GM12878 (cell line): ENCODE measurements at regions not wholly inside any gene's neighbourhood (a gene's known extent, or its start where the extent isn't known, plus 50 kb on each side); places are given as distances from the start of the nearest gene placed in this dataset.
A peak's percentile ranks its signal among the peaks of the same experiment; 100 is the strongest.

Experiments
- ATAC-seq: fragments of 200-7000 bp; cut with Tn5 transposase; 3 replicates; pipeline ENCODE4 v1.9.1; 2020; ENCODE audit warnings: mild to moderate bottlenecking, moderate library complexity
- BruUV-seq: library from RNA; stranded (reverse); fragments of 400-500 nt; replicated peaks from 2 replicates; lab custom pipeline; 2021; lab: Mats Ljungman, UMichigan
- CTCF ChIA-PET: fragments of 300-600 bp; sonication (Branson Sonifier 250); formaldehyde crosslinking; extraction: SDS; loops from one replicate; lab custom pipeline; 2021; ENCODE audit warnings: inconsistent platforms; lab: Yijun Ruan, JAX
- POLR2A ChIA-PET: fragments of 350-600 bp; formaldehyde crosslinking; extraction: SDS; loops from one replicate; lab custom pipeline; 2021; ENCODE audit warnings: inconsistent platforms; lab: Charles Lee
- RAD21 ChIA-PET: fragments of 300-600 bp; sonication (Branson Sonifier 250); formaldehyde crosslinking; loops from one replicate; lab custom pipeline; 2023; ENCODE audit warnings: antibody characterized with exemption; ENCODE audit not compliant: unreplicated experiment; lab: Charles Lee
- SMC1A ChIA-PET: fragments of 300-600 bp; sonication (Branson Sonifier 250); formaldehyde crosslinking; loops from one replicate; lab custom pipeline; 2023; ENCODE audit not compliant: unreplicated experiment, uncharacterized antibody; lab: Charles Lee
- DNase-seq: peaks from one replicate; pipeline ENCODE4 v3.0.0-alpha.2; 2011; ENCODE audit warnings: low read depth, low spot score
- FAIRE-seq: peaks from 3 replicates; lab custom pipeline; 2011; peaks lifted over from hg19 to GRCh38; lab: Jason Lieb, UNC
- H2AFZ ChIP-seq: 2 replicates; pipeline ENCODE4 v1.6.0; 2011; ENCODE audit warnings: low read depth, low read length, control low read depth; ENCODE audit not compliant: control insufficient read depth
- H3K27ac ChIP-seq: 2 replicates; pipeline ENCODE4 v1.5.1; 2011; ENCODE audit warnings: control low read depth; ENCODE audit not compliant: control insufficient read depth, insufficient read depth
- H3K27me3 ChIP-seq, 2 experiments: replicated peaks in 1 of 2; 2 replicates each; pipeline versions ENCODE4 v1.6.0 to v1.6.1; 2011; ENCODE audit warnings: low read length in 1 of 2; ENCODE audit not compliant: control insufficient read depth in 2 of 2, insufficient read depth in 2 of 2
- H3K36me3 ChIP-seq, 2 experiments: 2 replicates each; pipeline ENCODE4 v1.5.1; 2011; ENCODE audit warnings: low read length in 1 of 2; ENCODE audit not compliant: control insufficient read depth in 2 of 2, insufficient read depth in 2 of 2
- H3K4me1 ChIP-seq: 2 replicates; pipeline ENCODE4 v1.6.1; 2011; ENCODE audit warnings: mild to moderate bottlenecking, low read length, moderate library complexity, mixed read lengths; ENCODE audit not compliant: control insufficient read depth, insufficient read depth
- H3K4me2 ChIP-seq: 2 replicates; pipeline ENCODE4 v1.6.0; 2011; ENCODE audit warnings: control low read depth; ENCODE audit not compliant: control insufficient read depth, insufficient read depth
- H3K4me3 ChIP-seq: fragments of 200-600 bp; sonication (generic); 2 replicates; pipeline ENCODE4 v1.5.1; 2016
- H3K79me2 ChIP-seq: 2 replicates; pipeline ENCODE4 v1.6.0; 2011; ENCODE audit warnings: low read length; ENCODE audit not compliant: control insufficient read depth, insufficient read depth
- H3K9ac ChIP-seq: 2 replicates; pipeline ENCODE4 v1.8.0; 2011; ENCODE audit warnings: low read length, control low read depth, mixed read lengths; ENCODE audit not compliant: control insufficient read depth, insufficient read depth
- H3K9me3 ChIP-seq: replicated peaks from 3 replicates; pipeline ENCODE4 v1.5.1; 2011; ENCODE audit warnings: mild to moderate bottlenecking, low read length; ENCODE audit not compliant: control insufficient read depth, insufficient read depth
- H4K20me1 ChIP-seq: 2 replicates; pipeline ENCODE4 v1.6.0; 2011; ENCODE audit not compliant: control insufficient read depth, insufficient read depth
- ATF7 ChIP-seq: fragments of 450-650 bp; IDR thresholded peaks from 2 replicates; pipeline ENCODE4 v1.6.1; 2016; ENCODE audit warnings: low read depth, mild to moderate bottlenecking
- BMI1 ChIP-seq: fragments of 450-650 bp; IDR thresholded peaks from 2 replicates; pipeline ENCODE4 v1.6.1; 2016; ENCODE audit warnings: mild to moderate bottlenecking, moderate library complexity, borderline replicate concordance
- CBX3 ChIP-seq: fragments of 200-600 bp; sonication (generic); IDR thresholded peaks from 2 replicates; pipeline ENCODE4 v1.6.1; 2016; ENCODE audit warnings: low read depth, borderline replicate concordance
- CHD2 ChIP-seq: IDR thresholded peaks from 2 replicates; pipeline ENCODE4 v1.6.1; 2011; ENCODE audit warnings: low read depth, low read length, improper control_type of control experiment, borderline replicate concordance
- EP300 ChIP-seq, 2 experiments: fragments of 150-350 bp in 1 of 2; IDR thresholded peaks; 2 replicates each; pipeline ENCODE4 v1.6.1; 2011 to 2012; ENCODE audit warnings: low read depth in 2 of 2, low read length in 2 of 2, borderline replicate concordance in 1 of 2, improper control_type of control experiment in 1 of 2, inconsistent platforms in 1 of 2; ENCODE audit not compliant: control insufficient read depth in 1 of 2
- IKZF1 ChIP-seq: fragments of 450-650 bp; conservative IDR thresholded peaks from 2 replicates; pipeline ENCODE4 v1.6.1; 2017; ENCODE audit warnings: antibody characterized with exemption, mild to moderate bottlenecking
- IKZF2 ChIP-seq, 2 experiments: fragments of 450-650 bp; IDR thresholded peaks; 2 replicates each; pipeline ENCODE4 v1.6.1; 2017; ENCODE audit warnings: mild to moderate bottlenecking in 2 of 2, moderate library complexity in 2 of 2
- JUND ChIP-seq: IDR thresholded peaks from 2 replicates; pipeline ENCODE4 v1.6.1; 2012; ENCODE audit warnings: low read depth, mild to moderate bottlenecking, low read length, improper control_type of control experiment, moderate library complexity
- MTA2 ChIP-seq: fragments of 450-650 bp; IDR thresholded peaks from 2 replicates; pipeline ENCODE4 v1.6.1; 2016; ENCODE audit warnings: low read depth, mild to moderate bottlenecking, moderate library complexity
- NBN ChIP-seq: fragments of 450-650 bp; IDR thresholded peaks from 2 replicates; pipeline ENCODE4 v1.6.1; 2016
- POLR2AphosphoS5 ChIP-seq: IDR thresholded peaks from 2 replicates; pipeline ENCODE4 v1.6.1; 2011; ENCODE audit warnings: mild to moderate bottlenecking, low read length, inconsistent platforms
- RELA ChIP-seq: fragments of 450-650 bp; IDR thresholded peaks from 2 replicates; pipeline ENCODE4 v1.8.0; 2014; ENCODE audit warnings: borderline replicate concordance; ENCODE audit not compliant: partially characterized antibody
- SIX5 ChIP-seq: IDR thresholded peaks from 2 replicates; pipeline ENCODE4 v1.6.1; 2011; ENCODE audit warnings: mild to moderate bottlenecking, low read depth, low read length, moderate library complexity; ENCODE audit not compliant: severe bottlenecking
- ZZZ3 ChIP-seq: IDR thresholded peaks from 2 replicates; pipeline ENCODE4 v1.6.1; 2011; ENCODE audit warnings: low read depth; ENCODE audit not compliant: control insufficient read depth, insufficient read length
- WGBS: methylation state at CpG from one replicate; pipeline ENCODE4 v1.1.6; 2016; ENCODE audit warnings: low lambda C conversion rate; ENCODE audit not compliant: insufficient replicate concordance, insufficient coverage; ENCODE audit errors: missing lambda C conversion rate; 5-methylcytosine and 5-hydroxymethylcytosine counted together
- in situ Hi-C: fragments of 300-500 bp; cut with MboI; formaldehyde crosslinking; loops from 9 replicates; pipeline ENCODE4 v1.14.3; 2018; ENCODE audit warnings: mixed read lengths
- intact Hi-C: fragments of 100-400 bp; cut with micrococcal nuclease; formaldehyde crosslinking; loops from one replicate; pipeline ENCODE4 v1.14.2; 2022; ENCODE audit not compliant: unreplicated experiment
- TF ChIP-seq, protein P1 (sequence below): fragments of 450-650 bp; IDR thresholded peaks from 2 replicates; pipeline ENCODE4 v1.6.1; 2017; ENCODE audit warnings: low read depth, mild to moderate bottlenecking, moderate library complexity
- TF ChIP-seq, protein P2 (sequence below): fragments of 450-650 bp; IDR thresholded peaks from 2 replicates; pipeline ENCODE4 v1.6.1; 2016; ENCODE audit warnings: mild to moderate bottlenecking
- TF ChIP-seq, protein P3 (sequence below): fragments of 450-650 bp; IDR thresholded peaks from 2 replicates; pipeline ENCODE4 v1.6.1; 2016; ENCODE audit warnings: mild to moderate bottlenecking
- TF ChIP-seq, protein P4 (sequence below): fragments of 450-650 bp; IDR thresholded peaks from 2 replicates; pipeline ENCODE4 v1.6.1; 2017; ENCODE audit warnings: mild to moderate bottlenecking, low read depth, inconsistent platforms; ENCODE audit not compliant: poor library complexity, severe bottlenecking

DNA sequence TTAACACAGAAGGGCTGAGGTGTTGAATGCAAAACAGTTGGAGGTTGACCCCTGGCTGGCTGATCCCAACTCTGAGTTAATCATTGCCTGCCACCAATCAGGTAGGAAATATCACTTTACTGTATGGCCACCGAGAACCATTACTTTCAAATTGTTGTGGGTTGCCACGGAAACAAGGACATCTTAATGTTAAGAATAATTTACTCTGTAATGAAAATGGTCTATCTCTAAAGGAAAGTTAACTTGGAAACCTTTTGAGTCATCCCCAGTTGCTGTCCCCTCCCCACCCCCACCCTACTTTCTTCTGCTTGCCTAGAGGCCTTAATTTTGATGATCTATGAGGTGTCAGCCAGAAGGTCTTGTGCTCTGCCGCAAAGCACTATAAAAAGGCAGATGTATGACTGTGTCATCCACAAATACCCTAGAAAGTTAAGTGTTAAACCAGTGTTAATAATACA, 78.7 kb upstream of the SNRK start:
- no TSS peak for BruUV-seq
- DNase-seq (peak; percentile 40), ATAC-seq (peak; percentile 90), FAIRE-seq (no peak)
- CTCF ChIA-PET: interaction anchor here (1.0 to 1.2 kb wide), 4 partner anchors 14 to 173 kb away, joined by 3 to 6 read pairs (median 3); no protein-coding TSS in a partner anchor
- in situ Hi-C loops: no loop called here
- POLR2A ChIA-PET: interaction anchor here (0.6 to 1.0 kb wide), 2 partner anchors 27 to 828 kb away, joined by 3 to 5 read pairs; no protein-coding TSS in a partner anchor
- H3K27me3 ChIP-seq: no peaks in the 10 kb centered on the region; a peak in 1 of 4 replicates
- H3K9me3 ChIP-seq: no peaks in the 10 kb centered on the region
- no peak overlapping the region for H3K9ac ChIP-seq
- H3K4me1 ChIP-seq: no peaks in the 10 kb centered on the region
- no peak overlapping the region for H3K4me2 ChIP-seq
- intact Hi-C loops: no loop called here
- no peak overlapping the region for H3K4me3 ChIP-seq
- H4K20me1 ChIP-seq: no peaks in the 10 kb centered on the region
- 50% methylated on average over 3 of the region's 3 CpGs for WGBS
- SMC1A ChIA-PET: interaction anchor here (1.5 to 1.9 kb wide), 2 partner anchors 28 to 45 kb away, joined by 6 to 10 read pairs; no protein-coding TSS in a partner anchor
- H2AFZ ChIP-seq: no peak overlapping the region
- no peak overlapping the region for H3K27ac ChIP-seq
- H3K36me3 ChIP-seq: no peaks in the 10 kb centered on the region
- no peaks in the 10 kb centered on the region for H3K79me2 ChIP-seq
- RAD21 ChIA-PET: interaction anchor here (1.4 kb wide), 1 partner anchor 14 kb away, joined by 3 read pairs; no protein-coding TSS in a partner anchor
- TF ChIP-seq JUND (peak; percentile 54; the same call in 1 of the 2 replicates), POLR2AphosphoS5 (no peak), IKZF2 (IDR thresholded peaks at IDR 0.05) (peak; percentile 44 to 50; a peak in 2 of 4 replicates), IKZF1 (0 out of 2 replicates have a peak, but pooled peaks have one; percentile 42), CHD2 (peak; percentile 25; the same call in 1 of the 2 replicates), CBX3 (no peak), NBN (peak; percentile 61), ZZZ3 (no peak), RELA (no peak), EP300 (IDR thresholded peaks at IDR 0.05; ENCODE audit: borderline replicate concordance in 1 of 2, control insufficient read depth in 1 of 2, low read depth in 2 of 2, low read length in 2 of 2) (peak; percentile 51 to 80; a peak in 2 of 4 replicates), ATF7 (peak; percentile 84), SIX5 (no peak), BMI1 (peak; percentile 86), MTA2 (peak; percentile 85)
- TF ChIP-seq, protein P1, sequence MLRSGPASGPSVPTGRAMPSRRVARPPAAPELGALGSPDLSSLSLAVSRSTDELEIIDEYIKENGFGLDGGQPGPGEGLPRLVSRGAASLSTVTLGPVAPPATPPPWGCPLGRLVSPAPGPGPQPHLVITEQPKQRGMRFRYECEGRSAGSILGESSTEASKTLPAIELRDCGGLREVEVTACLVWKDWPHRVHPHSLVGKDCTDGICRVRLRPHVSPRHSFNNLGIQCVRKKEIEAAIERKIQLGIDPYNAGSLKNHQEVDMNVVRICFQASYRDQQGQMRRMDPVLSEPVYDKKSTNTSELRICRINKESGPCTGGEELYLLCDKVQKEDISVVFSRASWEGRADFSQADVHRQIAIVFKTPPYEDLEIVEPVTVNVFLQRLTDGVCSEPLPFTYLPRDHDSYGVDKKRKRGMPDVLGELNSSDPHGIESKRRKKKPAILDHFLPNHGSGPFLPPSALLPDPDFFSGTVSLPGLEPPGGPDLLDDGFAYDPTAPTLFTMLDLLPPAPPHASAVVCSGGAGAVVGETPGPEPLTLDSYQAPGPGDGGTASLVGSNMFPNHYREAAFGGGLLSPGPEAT: peak; percentile 54; the same call in 1 of the 2 replicates
- TF ChIP-seq, protein P2, sequence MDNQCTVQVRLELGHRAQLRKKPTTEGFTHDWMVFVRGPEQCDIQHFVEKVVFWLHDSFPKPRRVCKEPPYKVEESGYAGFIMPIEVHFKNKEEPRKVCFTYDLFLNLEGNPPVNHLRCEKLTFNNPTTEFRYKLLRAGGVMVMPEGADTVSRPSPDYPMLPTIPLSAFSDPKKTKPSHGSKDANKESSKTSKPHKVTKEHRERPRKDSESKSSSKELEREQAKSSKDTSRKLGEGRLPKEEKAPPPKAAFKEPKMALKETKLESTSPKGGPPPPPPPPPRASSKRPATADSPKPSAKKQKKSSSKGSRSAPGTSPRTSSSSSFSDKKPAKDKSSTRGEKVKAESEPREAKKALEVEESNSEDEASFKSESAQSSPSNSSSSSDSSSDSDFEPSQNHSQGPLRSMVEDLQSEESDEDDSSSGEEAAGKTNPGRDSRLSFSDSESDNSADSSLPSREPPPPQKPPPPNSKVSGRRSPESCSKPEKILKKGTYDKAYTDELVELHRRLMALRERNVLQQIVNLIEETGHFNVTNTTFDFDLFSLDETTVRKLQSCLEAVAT: peak; percentile 58; the same call in 1 of the 2 replicates
- TF ChIP-seq, protein P3, sequence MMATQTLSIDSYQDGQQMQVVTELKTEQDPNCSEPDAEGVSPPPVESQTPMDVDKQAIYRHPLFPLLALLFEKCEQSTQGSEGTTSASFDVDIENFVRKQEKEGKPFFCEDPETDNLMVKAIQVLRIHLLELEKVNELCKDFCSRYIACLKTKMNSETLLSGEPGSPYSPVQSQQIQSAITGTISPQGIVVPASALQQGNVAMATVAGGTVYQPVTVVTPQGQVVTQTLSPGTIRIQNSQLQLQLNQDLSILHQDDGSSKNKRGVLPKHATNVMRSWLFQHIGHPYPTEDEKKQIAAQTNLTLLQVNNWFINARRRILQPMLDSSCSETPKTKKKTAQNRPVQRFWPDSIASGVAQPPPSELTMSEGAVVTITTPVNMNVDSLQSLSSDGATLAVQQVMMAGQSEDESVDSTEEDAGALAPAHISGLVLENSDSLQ: peak; percentile 44; the same call in 1 of the 2 replicates
- TF ChIP-seq, protein P4, sequence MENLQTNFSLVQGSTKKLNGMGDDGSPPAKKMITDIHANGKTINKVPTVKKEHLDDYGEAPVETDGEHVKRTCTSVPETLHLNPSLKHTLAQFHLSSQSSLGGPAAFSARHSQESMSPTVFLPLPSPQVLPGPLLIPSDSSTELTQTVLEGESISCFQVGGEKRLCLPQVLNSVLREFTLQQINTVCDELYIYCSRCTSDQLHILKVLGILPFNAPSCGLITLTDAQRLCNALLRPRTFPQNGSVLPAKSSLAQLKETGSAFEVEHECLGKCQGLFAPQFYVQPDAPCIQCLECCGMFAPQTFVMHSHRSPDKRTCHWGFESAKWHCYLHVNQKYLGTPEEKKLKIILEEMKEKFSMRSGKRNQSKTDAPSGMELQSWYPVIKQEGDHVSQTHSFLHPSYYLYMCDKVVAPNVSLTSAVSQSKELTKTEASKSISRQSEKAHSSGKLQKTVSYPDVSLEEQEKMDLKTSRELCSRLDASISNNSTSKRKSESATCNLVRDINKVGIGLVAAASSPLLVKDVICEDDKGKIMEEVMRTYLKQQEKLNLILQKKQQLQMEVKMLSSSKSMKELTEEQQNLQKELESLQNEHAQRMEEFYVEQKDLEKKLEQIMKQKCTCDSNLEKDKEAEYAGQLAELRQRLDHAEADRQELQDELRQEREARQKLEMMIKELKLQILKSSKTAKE: peak; percentile 89
